AG09309 (cell line): ENCODE measurements at regions not wholly inside any gene's neighbourhood (a gene's known extent, or its start where the extent isn't known, plus 50 kb on each side); places are given as distances from the start of the nearest gene placed in this dataset.

Experiments
- DNase-seq: peaks from one replicate; pipeline ENCODE4 v3.0.0-alpha.2; 2010; ENCODE audit warnings: low read depth
- H3K4me3 ChIP-seq: 2 replicates; pipeline ENCODE4 v1.5.1; 2011; ENCODE audit warnings: mild to moderate bottlenecking, low read depth, low read length, moderate library complexity; ENCODE audit not compliant: control insufficient read depth
- CTCF ChIP-seq: IDR thresholded peaks from 2 replicates; pipeline ENCODE4 v1.5.1; 2011; ENCODE audit warnings: mild to moderate bottlenecking, low read depth, low read length, inconsistent platforms; ENCODE audit not compliant: insufficient read depth, control insufficient read depth; ENCODE audit errors: missing control alignments

- no peak for TF ChIP-seq CTCF
- no peak for DNase-seq
- no peak overlapping the region for H3K4me3 ChIP-seq
Measured at GRCh38 chr20:59441860-59442810, 141.7 kb downstream of the EDN3 start.

- no peak for TF ChIP-seq CTCF
- no peak overlapping the region for H3K4me3 ChIP-seq
- no peak for DNase-seq
Measured at GRCh38 chr20:59443550-59443949, 143.1 kb downstream of the EDN3 start.

- H3K4me3 ChIP-seq, result no peak overlapping the region
- TF ChIP-seq CTCF, result no peak
- DNase-seq, result no peak
Measured at GRCh38 chr20:59446376-59446775, 146.0 kb downstream of the EDN3 start.

GRCh38 chr20:59448196-59448595, 147.8 kb downstream of the EDN3 start:
- H3K4me3 ChIP-seq, result no peak overlapping the region
- DNase-seq, result no peak
- no peak for TF ChIP-seq CTCF

GRCh38 chr20:59448851-59449444, 148.5 kb downstream of the EDN3 start:
- H3K4me3 ChIP-seq, result no peak overlapping the region
- TF ChIP-seq CTCF, result no peak
- DNase-seq, result no peak

- H3K4me3 ChIP-seq, result no peak overlapping the region
- no peak for DNase-seq
- TF ChIP-seq CTCF, result no peak
Measured at GRCh38 chr20:59451066-59451630, 150.7 kb downstream of the EDN3 start.
